Kidney epithelial cell (primary cell): ENCODE measurements at regions not wholly inside any gene's neighbourhood (a gene's known extent, or its start where the extent isn't known, plus 50 kb on each side); places are given as distances from the start of the nearest gene placed in this dataset.

Experiments
- DNase-seq: peaks from one replicate; pipeline ENCODE4 v3.0.0-alpha.2; 2010; ENCODE audit warnings: low read depth
- H3K27me3 ChIP-seq: 2 replicates; pipeline ENCODE4 v1.6.0; 2011; ENCODE audit warnings: low read length; ENCODE audit not compliant: control insufficient read depth, insufficient read depth
- H3K36me3 ChIP-seq: 2 replicates; pipeline ENCODE4 v1.5.1; 2011; ENCODE audit warnings: low read length; ENCODE audit not compliant: control insufficient read depth, insufficient read depth
- H3K4me3 ChIP-seq: 2 replicates; pipeline ENCODE4 v1.5.1; 2011; ENCODE audit warnings: low read depth, mild to moderate bottlenecking, control low read depth, low read length
- CTCF ChIP-seq: IDR thresholded peaks from 2 replicates; pipeline ENCODE4 v1.5.1; 2011; ENCODE audit warnings: mild to moderate bottlenecking, moderate library complexity, low read length, control low read depth, inconsistent platforms; ENCODE audit not compliant: insufficient read depth, poor library complexity, severe bottlenecking

GRCh38 chr9:83154821-83155220, 91.9 kb upstream of the RASEF start:
- DNase-seq = peak; percentile 92
- Histone ChIP-seq H3K36me3 (no peaks in the 10 kb centered on the region), H3K27me3 (no peaks in the 10 kb centered on the region), H3K4me3 (no peak overlapping the region)
- TF ChIP-seq CTCF = no peak

GRCh38 chr9:83154087-83154736, 91.3 kb upstream of the RASEF start:
- H3K27me3 ChIP-seq = no peaks in the 10 kb centered on the region
- H3K4me3 ChIP-seq = no peak overlapping the region
- peak; percentile 77 for DNase-seq
- no peaks in the 10 kb centered on the region for H3K36me3 ChIP-seq
- TF ChIP-seq CTCF = no peak

GRCh38 chr9:83153030-83153429, 90.1 kb upstream of the RASEF start:
- H3K27me3 ChIP-seq = no peaks in the 10 kb centered on the region
- no peaks in the 10 kb centered on the region for H3K36me3 ChIP-seq
- TF ChIP-seq CTCF = no peak
- H3K4me3 ChIP-seq = no peak overlapping the region
- DNase-seq = no peak

- no peak for TF ChIP-seq CTCF
Measured at GRCh38 chr9:83151627-83152137, 88.7 kb upstream of the RASEF start.

GRCh38 chr9:83147315-83148149, 84.6 kb upstream of the RASEF start:
- Histone ChIP-seq H3K36me3 (no peaks in the 10 kb centered on the region), H3K4me3 (no peak overlapping the region), H3K27me3 (no peaks in the 10 kb centered on the region)
- TF ChIP-seq CTCF = no peak
- DNase-seq = no peak

More at GRCh38 chr9:83151627-83152137, 88.7 kb upstream of the RASEF start:
- no peaks in the 10 kb centered on the region for H3K27me3 ChIP-seq
- no peak for DNase-seq
- H3K4me3 ChIP-seq = no peak overlapping the region
- no peaks in the 10 kb centered on the region for H3K36me3 ChIP-seq

GRCh38 chr9:83146325-83146724, 83.4 kb upstream of the RASEF start:
- DNase-seq = no peak
- Histone ChIP-seq H3K4me3 (no peak overlapping the region), H3K36me3 (no peaks in the 10 kb centered on the region), H3K27me3 (no peaks in the 10 kb centered on the region)
- TF ChIP-seq CTCF = no peak
